22Rv1 (cell line): ENCODE measurements at regions not wholly inside any gene's neighbourhood (a gene's known extent, or its start where the extent isn't known, plus 50 kb on each side); places are given as distances from the start of the nearest gene placed in this dataset.

Experiments
- CTCF ChIP-seq: fragments of 450-650 bp; IDR thresholded peaks from 2 replicates; pipeline ENCODE4 v1.5.1; 2017; ENCODE audit warnings: mild to moderate bottlenecking
- ZFX ChIP-seq: fragments of 450-650 bp; IDR thresholded peaks from 2 replicates; pipeline ENCODE4 v1.6.1; 2017; ENCODE audit warnings: antibody characterized with exemption, borderline replicate concordance

GRCh38 chr3:95815828-95816227 is 998.6 kb upstream of the EPHA6 start:
- no peak for TF ChIP-seq CTCF
- TF ChIP-seq ZFX = no peak
